GM21528 (cell line): ENCODE measurements at regions not wholly inside any gene's neighbourhood (a gene's known extent, or its start where the extent isn't known, plus 50 kb on each side); places are given as distances from the start of the nearest gene placed in this dataset.
"Not testable (repeated sequence)": the region's sequence is repeated elsewhere in the genome, so short reads cannot be mapped to it uniquely, and the experiment has no call there.

ENCODE experiments used
- ATAC-seq: cut with Tn5 transposase; IDR thresholded peaks from one replicate; pipeline ENCODE4 v1.9.1; 2021; ENCODE audit warnings: mild to moderate bottlenecking, moderate library complexity; ENCODE audit not compliant: unreplicated experiment, low FRiP score

DNA sequence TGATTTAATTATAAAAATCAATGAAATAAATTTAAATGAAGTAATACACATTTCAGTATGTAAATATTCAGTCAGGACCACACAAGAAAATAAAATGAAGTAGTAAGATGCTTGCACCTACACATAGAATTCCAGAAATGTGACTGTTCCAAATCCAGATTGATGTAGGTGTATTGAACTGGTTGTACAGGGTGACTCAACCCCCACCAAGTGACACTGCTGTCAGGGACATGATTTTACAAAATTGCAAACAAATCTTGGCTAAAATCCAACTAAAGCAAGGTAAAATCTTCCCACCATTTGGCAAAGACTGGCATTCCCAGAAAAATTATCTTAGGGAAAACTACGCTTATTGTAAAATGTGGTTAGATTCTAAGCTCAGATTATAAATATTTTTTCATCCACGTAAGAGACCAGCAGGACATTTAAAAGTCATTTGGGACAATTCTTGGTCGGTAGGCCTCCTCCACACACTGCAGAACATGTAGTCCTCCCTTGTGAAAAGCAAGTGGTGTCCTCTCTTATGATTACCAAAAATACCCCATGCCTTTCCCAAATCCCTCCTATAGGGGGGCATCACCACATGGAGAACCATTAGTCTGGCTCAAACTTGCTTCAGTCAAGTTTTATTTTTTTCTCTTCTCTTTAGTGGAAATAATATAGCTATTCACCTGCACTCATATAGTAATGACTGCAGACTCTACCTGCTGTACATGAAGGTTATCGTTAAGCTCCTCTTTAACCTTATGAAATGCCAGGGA lies 287.1 kb upstream of the SMIM30 start:
- no peak for ATAC-seq

- no peak for ATAC-seq
Measured at GRCh38 chr7:113404245-113404644, 285.9 kb upstream of the SMIM30 start.

DNA sequence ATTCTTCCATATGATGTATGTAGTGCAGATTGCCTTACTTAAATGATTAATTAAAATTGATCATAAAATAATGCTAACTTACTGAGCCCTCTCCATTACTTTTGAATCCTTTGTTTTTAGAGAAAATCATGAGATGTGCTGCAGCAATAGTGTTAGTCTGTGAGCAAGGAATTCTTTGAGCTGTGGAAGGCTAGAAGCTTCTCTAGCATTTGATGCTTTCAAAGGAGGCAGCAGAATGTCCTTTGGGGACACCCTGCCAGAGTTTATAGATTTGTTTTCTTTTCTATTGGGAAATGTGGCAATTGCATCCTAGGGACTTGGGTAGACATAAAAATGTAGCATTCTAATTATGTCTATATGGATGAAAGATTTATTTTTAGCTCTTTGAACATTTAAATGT lies 284.1 kb upstream of the SMIM30 start:
- ATAC-seq = no peak

- ATAC-seq = no peak
Measured at GRCh38 chr7:113402005-113402404, 283.7 kb upstream of the SMIM30 start.

DNA sequence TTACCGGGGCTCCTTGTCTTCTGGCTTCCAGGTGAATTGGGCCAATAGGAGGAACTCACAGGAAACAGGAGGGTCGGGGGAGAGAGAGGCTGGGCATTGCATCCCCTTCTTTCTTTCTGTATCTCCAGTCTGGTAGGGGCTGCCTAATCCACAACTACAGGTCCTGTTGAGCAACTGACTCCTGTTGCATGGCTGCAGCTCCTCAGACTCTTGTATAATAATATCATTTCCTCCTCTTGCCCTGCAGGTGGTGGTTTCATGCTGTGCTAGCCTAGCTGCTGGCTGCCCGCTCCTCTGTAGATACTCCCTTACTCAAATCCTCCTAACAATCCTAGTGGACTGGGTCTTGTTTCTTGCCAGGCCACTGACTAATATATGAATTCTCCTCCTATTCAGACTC lies 276.5 kb upstream of the SMIM30 start:
- ATAC-seq = no peak

- no peak for ATAC-seq
Measured at GRCh38 chr7:113392841-113393540, 274.6 kb upstream of the SMIM30 start.

DNA sequence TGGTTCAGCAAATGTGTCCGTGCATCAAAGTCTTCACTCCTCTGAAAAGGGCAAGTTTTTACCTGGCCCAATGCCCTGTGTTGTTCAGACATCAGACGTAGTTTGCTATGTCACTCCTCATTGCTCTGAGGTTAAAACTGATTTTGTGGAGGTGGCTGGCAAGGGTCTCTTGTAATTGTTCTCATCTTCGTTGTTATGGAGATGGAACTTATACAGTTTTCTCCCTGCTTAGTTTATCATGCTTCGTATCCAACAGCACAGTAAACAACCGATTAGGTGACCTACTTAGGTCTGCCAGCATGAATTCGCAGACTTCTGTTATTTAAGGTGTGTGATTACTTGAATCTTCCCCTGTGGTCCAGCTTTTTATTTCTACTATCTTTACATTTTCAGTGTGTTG lies 274.1 kb upstream of the SMIM30 start:
- no peak for ATAC-seq

GRCh38 chr7:113389112-113389646 lies 270.8 kb upstream of the SMIM30 start:
- no peak for ATAC-seq

GRCh38 chr7:113383638-113384037 lies 265.3 kb upstream of the SMIM30 start:
- ATAC-seq = no peak

DNA sequence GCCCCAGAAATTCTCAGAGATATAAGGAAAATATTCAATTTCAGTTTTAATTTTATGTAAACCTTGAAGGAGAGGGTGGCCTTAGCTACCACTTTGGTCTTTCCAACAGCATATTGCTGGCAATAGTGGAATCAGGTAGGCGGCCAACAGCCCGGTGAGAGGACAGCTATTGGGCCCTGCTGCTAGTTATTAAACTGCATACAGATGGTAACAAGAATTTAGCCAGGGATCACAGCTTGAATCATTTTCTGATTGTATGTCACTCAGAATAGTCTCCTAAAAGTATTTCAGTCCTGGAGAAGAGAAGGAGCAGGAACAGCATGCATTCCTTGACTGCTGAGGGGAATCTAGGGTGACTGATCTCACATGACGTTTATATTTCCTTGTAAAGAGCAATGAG lies 261.4 kb upstream of the SMIM30 start:
- ATAC-seq = no peak

- no peak for ATAC-seq
Measured at GRCh38 chr7:113374955-113375354, 256.6 kb upstream of the SMIM30 start.

- ATAC-seq = no peak
Measured at GRCh38 chr7:113373863-113374262, 255.5 kb upstream of the SMIM30 start.

- no peak for ATAC-seq
Measured at GRCh38 chr7:113371416-113372043, 253.2 kb upstream of the SMIM30 start.

GRCh38 chr7:113370910-113371309 lies 252.6 kb upstream of the SMIM30 start:
- no peak for ATAC-seq

- no peak for ATAC-seq
Measured at GRCh38 chr7:113368256-113368655, 249.9 kb upstream of the SMIM30 start.

- no peak for ATAC-seq
Measured at GRCh38 chr7:113367041-113367586, 248.8 kb upstream of the SMIM30 start.

- ATAC-seq = no peak
Measured at GRCh38 chr7:113366122-113366521, 247.8 kb upstream of the SMIM30 start.

- no peak for ATAC-seq
Measured at GRCh38 chr7:113349339-113349738, 231.0 kb upstream of the SMIM30 start.

GRCh38 chr7:113339661-113340060 lies 221.3 kb upstream of the SMIM30 start:
- no peak for ATAC-seq

DNA sequence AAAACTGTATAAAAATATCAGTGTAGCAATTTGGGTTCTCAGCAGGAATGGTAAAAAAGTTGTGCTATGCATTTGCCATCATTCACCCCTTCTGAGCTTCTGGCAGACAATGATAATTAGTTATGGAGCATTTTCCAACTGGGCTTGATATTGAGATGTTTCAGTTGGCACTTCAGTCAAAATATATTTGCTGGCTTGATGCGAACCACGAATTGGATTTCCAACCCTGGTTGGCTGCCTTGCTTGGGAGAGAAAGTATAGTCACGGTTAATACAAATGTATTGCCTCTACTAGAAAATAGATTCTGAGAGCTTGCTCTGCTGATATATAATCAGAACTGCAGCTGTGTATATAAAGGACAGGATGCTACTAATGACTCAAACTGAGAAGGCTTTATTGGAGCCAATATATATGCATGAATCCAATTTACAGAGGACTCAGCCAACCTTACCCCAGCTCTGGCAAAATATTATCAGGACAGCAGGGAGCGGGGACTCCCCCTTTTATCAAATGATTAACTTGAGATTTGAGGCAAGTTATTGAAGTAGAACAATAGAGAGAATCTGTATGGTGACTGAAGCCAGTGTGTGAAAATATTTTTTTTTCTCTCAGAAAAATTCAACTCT lies 219.8 kb upstream of the SMIM30 start:
- no peak for ATAC-seq

DNA sequence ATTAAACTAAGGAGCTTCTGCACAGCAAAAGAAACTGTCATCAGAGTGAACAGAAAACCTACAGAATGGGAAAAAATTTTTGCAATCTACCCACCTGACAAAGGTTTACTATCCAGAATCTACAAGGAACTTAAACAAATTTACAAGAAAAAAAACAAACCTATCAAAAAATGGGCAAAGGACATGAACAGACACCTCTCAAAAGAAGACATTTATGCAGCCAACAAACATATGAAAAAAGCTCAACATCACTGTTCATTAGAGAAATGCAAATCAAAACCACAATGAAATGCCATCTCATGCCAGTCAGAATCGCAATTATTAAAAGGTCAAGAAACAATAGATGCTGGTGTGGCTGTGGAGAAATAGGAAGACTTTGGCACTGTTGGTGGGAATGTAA lies 218.5 kb upstream of the SMIM30 start:
- ATAC-seq = not testable (repeated sequence)
